ENCODE measurements at regions not wholly inside any gene's neighbourhood (a gene's known extent, or its start where the extent isn't known, plus 50 kb on each side); places are given as distances from the start of the nearest gene placed in this dataset.
"Not testable (repeated sequence)": the region's sequence is repeated elsewhere in the genome, so short reads cannot be mapped to it uniquely, and the experiment has no call there.

GRCh38 chr15:77892335-77892734 is 185.2 kb downstream of the TBC1D2B start:
- Histone ChIP-seq H3K9ac (ENCODE audit: low read depth, low read length) (no peak overlapping the region), H3K4me3 (ENCODE audit: low read depth, low read length) (no peak overlapping the region), H3K36me3 (ENCODE audit: control insufficient read depth, insufficient read depth, low read length) (no peaks in the 10 kb centered on the region), H3K4me1 (ENCODE audit: control insufficient read depth, insufficient read depth, low read length) (no peaks in the 10 kb centered on the region), H3K27me3 (ENCODE audit: control insufficient read depth, insufficient read depth, low read length) (no peaks in the 10 kb centered on the region), H3K9me3 (ENCODE audit: control insufficient read depth, insufficient read depth, low read length) (no peaks in the 10 kb centered on the region)

- H3K27me3 ChIP-seq (ENCODE audit: control insufficient read depth, insufficient read depth, low read length); H3K4me3 ChIP-seq (ENCODE audit: low read depth, low read length); H3K36me3 ChIP-seq (ENCODE audit: control insufficient read depth, insufficient read depth, low read length); H3K9ac ChIP-seq (ENCODE audit: low read depth, low read length); H3K4me1 ChIP-seq (ENCODE audit: control insufficient read depth, insufficient read depth, low read length); H3K9me3 ChIP-seq (ENCODE audit: control insufficient read depth, insufficient read depth, low read length): not testable (repeated sequence)
Observed at GRCh38 chr15:77891862-77892261, 185.6 kb downstream of the TBC1D2B start.

GRCh38 chr15:77890911-77891801 is 186.4 kb downstream of the TBC1D2B start:
- not testable (repeated sequence) for H3K9me3 ChIP-seq (ENCODE audit: control insufficient read depth, insufficient read depth, low read length); H3K4me1 ChIP-seq (ENCODE audit: control insufficient read depth, insufficient read depth, low read length); H3K27me3 ChIP-seq (ENCODE audit: control insufficient read depth, insufficient read depth, low read length); H3K4me3 ChIP-seq (ENCODE audit: low read depth, low read length); H3K36me3 ChIP-seq (ENCODE audit: control insufficient read depth, insufficient read depth, low read length); H3K9ac ChIP-seq (ENCODE audit: low read depth, low read length)

GRCh38 chr15:77889828-77890725 is 187.4 kb downstream of the TBC1D2B start:
- H3K4me3 ChIP-seq (ENCODE audit: low read depth, low read length); H3K36me3 ChIP-seq (ENCODE audit: control insufficient read depth, insufficient read depth, low read length); H3K27me3 ChIP-seq (ENCODE audit: control insufficient read depth, insufficient read depth, low read length); H3K9me3 ChIP-seq (ENCODE audit: control insufficient read depth, insufficient read depth, low read length); H3K4me1 ChIP-seq (ENCODE audit: control insufficient read depth, insufficient read depth, low read length); H3K9ac ChIP-seq (ENCODE audit: low read depth, low read length): not testable (repeated sequence)

- no peaks in the 10 kb centered on the region for H3K36me3 ChIP-seq (ENCODE audit: control insufficient read depth, insufficient read depth, low read length)
- no peaks in the 10 kb centered on the region for H3K4me1 ChIP-seq (ENCODE audit: control insufficient read depth, insufficient read depth, low read length)
- H3K27me3 ChIP-seq (ENCODE audit: control insufficient read depth, insufficient read depth, low read length) = no peaks in the 10 kb centered on the region
- H3K4me3 ChIP-seq (ENCODE audit: low read depth, low read length) = no peak overlapping the region
- H3K9me3 ChIP-seq (ENCODE audit: control insufficient read depth, insufficient read depth, low read length) = no peaks in the 10 kb centered on the region
- H3K9ac ChIP-seq (ENCODE audit: low read depth, low read length) = no peak overlapping the region
Observed at GRCh38 chr15:77889009-77889806, 188.3 kb downstream of the TBC1D2B start.

GRCh38 chr15:77887563-77888429 is 189.7 kb downstream of the TBC1D2B start:
- H3K4me1 ChIP-seq (ENCODE audit: control insufficient read depth, insufficient read depth, low read length); H3K9ac ChIP-seq (ENCODE audit: low read depth, low read length); H3K36me3 ChIP-seq (ENCODE audit: control insufficient read depth, insufficient read depth, low read length); H3K9me3 ChIP-seq (ENCODE audit: control insufficient read depth, insufficient read depth, low read length); H3K27me3 ChIP-seq (ENCODE audit: control insufficient read depth, insufficient read depth, low read length); H3K4me3 ChIP-seq (ENCODE audit: low read depth, low read length): not testable (repeated sequence)

GRCh38 chr15:77886805-77887448 is 190.6 kb downstream of the TBC1D2B start:
- H3K36me3 ChIP-seq (ENCODE audit: control insufficient read depth, insufficient read depth, low read length) = no peaks in the 10 kb centered on the region
- no peaks in the 10 kb centered on the region for H3K9me3 ChIP-seq (ENCODE audit: control insufficient read depth, insufficient read depth, low read length)
- H3K9ac ChIP-seq (ENCODE audit: low read depth, low read length) = no peak overlapping the region
- H3K27me3 ChIP-seq (ENCODE audit: control insufficient read depth, insufficient read depth, low read length) = no peaks in the 10 kb centered on the region
- no peak overlapping the region for H3K4me3 ChIP-seq (ENCODE audit: low read depth, low read length)
- H3K4me1 ChIP-seq (ENCODE audit: control insufficient read depth, insufficient read depth, low read length) = no peaks in the 10 kb centered on the region

- H3K36me3 ChIP-seq (ENCODE audit: control insufficient read depth, insufficient read depth, low read length); H3K4me3 ChIP-seq (ENCODE audit: low read depth, low read length); H3K9me3 ChIP-seq (ENCODE audit: control insufficient read depth, insufficient read depth, low read length); H3K4me1 ChIP-seq (ENCODE audit: control insufficient read depth, insufficient read depth, low read length); H3K9ac ChIP-seq (ENCODE audit: low read depth, low read length); H3K27me3 ChIP-seq (ENCODE audit: control insufficient read depth, insufficient read depth, low read length): not testable (repeated sequence)
Observed at GRCh38 chr15:77885877-77886500, 191.5 kb downstream of the TBC1D2B start.

GRCh38 chr15:77883012-77883411 is 194.5 kb downstream of the TBC1D2B start:
- H3K4me3 ChIP-seq (ENCODE audit: low read depth, low read length); H3K4me1 ChIP-seq (ENCODE audit: control insufficient read depth, insufficient read depth, low read length); H3K36me3 ChIP-seq (ENCODE audit: control insufficient read depth, insufficient read depth, low read length): not testable (repeated sequence)

GRCh38 chr15:77881950-77882349 is 195.6 kb downstream of the TBC1D2B start:
- no peak overlapping the region for H3K4me3 ChIP-seq (ENCODE audit: low read depth, low read length)
- H3K27me3 ChIP-seq (ENCODE audit: control insufficient read depth, insufficient read depth, low read length) = no peaks in the 10 kb centered on the region
- no peak overlapping the region for H3K9ac ChIP-seq (ENCODE audit: low read depth, low read length)
- H3K4me1 ChIP-seq (ENCODE audit: control insufficient read depth, insufficient read depth, low read length) = no peaks in the 10 kb centered on the region
- H3K9me3 ChIP-seq (ENCODE audit: control insufficient read depth, insufficient read depth, low read length) = no peaks in the 10 kb centered on the region
- no peaks in the 10 kb centered on the region for H3K36me3 ChIP-seq (ENCODE audit: control insufficient read depth, insufficient read depth, low read length)

More at GRCh38 chr15:77883012-77883411, 194.5 kb downstream of the TBC1D2B start:
- not testable (repeated sequence) for H3K9me3 ChIP-seq (ENCODE audit: control insufficient read depth, insufficient read depth, low read length); H3K27me3 ChIP-seq (ENCODE audit: control insufficient read depth, insufficient read depth, low read length); H3K9ac ChIP-seq (ENCODE audit: low read depth, low read length)
